ENCODE measurements at regions not wholly inside any gene's neighbourhood (a gene's known extent, or its start where the extent isn't known, plus 50 kb on each side); places are given as distances from the start of the nearest gene placed in this dataset.

DNA sequence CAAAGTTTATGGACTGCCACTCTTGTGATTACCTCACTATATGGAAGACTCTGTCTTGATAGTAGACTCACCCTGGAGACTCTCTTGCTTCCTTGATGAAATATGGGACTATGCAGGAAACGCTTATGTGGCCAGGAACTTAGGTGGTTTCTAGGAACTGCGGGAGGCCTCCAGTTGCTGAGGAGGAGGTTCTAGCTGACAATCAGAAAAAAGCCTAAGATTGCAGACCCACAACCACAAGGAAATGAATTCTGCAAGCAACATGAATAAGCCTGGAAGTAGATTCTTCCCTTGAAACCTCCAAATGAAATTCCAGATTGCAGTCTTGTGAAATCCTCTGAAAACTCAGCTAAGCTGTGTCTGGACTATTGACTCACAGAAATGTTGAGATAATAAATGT is 88.9 kb upstream of the COL11A1 start:
- Histone ChIP-seq H3K4me3 (no peak overlapping the region), H3K79me2 (ENCODE audit: control insufficient read depth, insufficient read depth, low read length) (no peaks in the 10 kb centered on the region), H2AFZ (ENCODE audit: control insufficient read depth, low read depth, low read length) (no peak overlapping the region), H3K4me1 (ENCODE audit: control insufficient read depth, insufficient read depth, low read length) (no peaks in the 10 kb centered on the region), H4K20me1 (ENCODE audit: control insufficient read depth, insufficient read depth) (no peaks in the 10 kb centered on the region), H3K9ac (ENCODE audit: control insufficient read depth, insufficient read depth, low read length) (no peak overlapping the region), H3K9me3 (replicated peaks; ENCODE audit: control insufficient read depth, insufficient read depth, low read length) (no peaks in the 10 kb centered on the region), H3K36me3 (ENCODE audit: control insufficient read depth in 2 of 2, insufficient read depth in 2 of 2, low read length in 1 of 2) (no peaks in the 10 kb centered on the region), H3K4me2 (ENCODE audit: control insufficient read depth, insufficient read depth) (no peak overlapping the region), H3K27ac (ENCODE audit: control insufficient read depth, insufficient read depth) (no peak overlapping the region), H3K27me3 (replicated peaks in 1 of 2; ENCODE audit: control insufficient read depth in 2 of 2, insufficient read depth in 2 of 2, low read length in 1 of 2) (no peaks in the 10 kb centered on the region)
- ChIA-PET SMC1A (ENCODE audit: uncharacterized antibody, unreplicated experiment) (no interaction called here), POLR2A (no interaction called here), CTCF (no interaction called here), RAD21 (ENCODE audit: unreplicated experiment) (no interaction called here)
- DNase-seq (ENCODE audit: low read depth, low spot score) (no peak), FAIRE-seq (no peak), ATAC-seq (no peak)
- in situ Hi-C loops (cut with MboI), result no loop called here
- 0% methylated on average over 2 of the region's 2 CpGs for WGBS (ENCODE audit: insufficient coverage, insufficient replicate concordance, low lambda C conversion rate, missing lambda C conversion rate)
- intact Hi-C loops (cut with micrococcal nuclease; ENCODE audit: unreplicated experiment), result no loop called here
- no peak for TF ChIP-seq NFYA (IDR thresholded peaks at IDR 0.05; ENCODE audit: borderline replicate concordance, low read depth, low read length)
- TF ChIP-seq, protein P1, sequence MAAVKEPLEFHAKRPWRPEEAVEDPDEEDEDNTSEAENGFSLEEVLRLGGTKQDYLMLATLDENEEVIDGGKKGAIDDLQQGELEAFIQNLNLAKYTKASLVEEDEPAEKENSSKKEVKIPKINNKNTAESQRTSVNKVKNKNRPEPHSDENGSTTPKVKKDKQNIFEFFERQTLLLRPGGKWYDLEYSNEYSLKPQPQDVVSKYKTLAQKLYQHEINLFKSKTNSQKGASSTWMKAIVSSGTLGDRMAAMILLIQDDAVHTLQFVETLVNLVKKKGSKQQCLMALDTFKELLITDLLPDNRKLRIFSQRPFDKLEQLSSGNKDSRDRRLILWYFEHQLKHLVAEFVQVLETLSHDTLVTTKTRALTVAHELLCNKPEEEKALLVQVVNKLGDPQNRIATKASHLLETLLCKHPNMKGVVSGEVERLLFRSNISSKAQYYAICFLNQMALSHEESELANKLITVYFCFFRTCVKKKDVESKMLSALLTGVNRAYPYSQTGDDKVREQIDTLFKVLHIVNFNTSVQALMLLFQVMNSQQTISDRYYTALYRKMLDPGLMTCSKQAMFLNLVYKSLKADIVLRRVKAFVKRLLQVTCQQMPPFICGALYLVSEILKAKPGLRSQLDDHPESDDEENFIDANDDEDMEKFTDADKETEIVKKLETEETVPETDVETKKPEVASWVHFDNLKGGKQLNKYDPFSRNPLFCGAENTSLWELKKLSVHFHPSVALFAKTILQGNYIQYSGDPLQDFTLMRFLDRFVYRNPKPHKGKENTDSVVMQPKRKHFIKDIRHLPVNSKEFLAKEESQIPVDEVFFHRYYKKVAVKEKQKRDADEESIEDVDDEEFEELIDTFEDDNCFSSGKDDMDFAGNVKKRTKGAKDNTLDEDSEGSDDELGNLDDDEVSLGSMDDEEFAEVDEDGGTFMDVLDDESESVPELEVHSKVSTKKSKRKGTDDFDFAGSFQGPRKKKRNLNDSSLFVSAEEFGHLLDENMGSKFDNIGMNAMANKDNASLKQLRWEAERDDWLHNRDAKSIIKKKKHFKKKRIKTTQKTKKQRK (IDR thresholded peaks at IDR 0.05; ENCODE audit: low read depth, low read length), result no peak
- no peak for TF ChIP-seq ESRRA (IDR thresholded peaks at IDR 0.05; ENCODE audit: low read length)
- TF ChIP-seq YBX1 (IDR thresholded peaks at IDR 0.05), result no peak
- no peak for TF ChIP-seq FOXM1 (IDR thresholded peaks at IDR 0.05; ENCODE audit: low read depth, low read length)
- no peak for TF ChIP-seq ZZZ3 (IDR thresholded peaks at IDR 0.05; ENCODE audit: control insufficient read depth, insufficient read length, low read depth)
- TF ChIP-seq STAT1 (conservative IDR thresholded peaks at IDR 0.05), result no peak
- TF ChIP-seq SIN3A (IDR thresholded peaks at IDR 0.05; ENCODE audit: low read depth, low read length), result no peak
- TF ChIP-seq TCF7 (IDR thresholded peaks at IDR 0.05; ENCODE audit: borderline replicate concordance), result no peak
- no peak for TF ChIP-seq MTA3 (IDR thresholded peaks at IDR 0.05; ENCODE audit: borderline replicate concordance, low read length)
- TF ChIP-seq IRF4 (IDR thresholded peaks at IDR 0.05; ENCODE audit: low read depth, low read length), result no peak
- TF ChIP-seq, protein P2, sequence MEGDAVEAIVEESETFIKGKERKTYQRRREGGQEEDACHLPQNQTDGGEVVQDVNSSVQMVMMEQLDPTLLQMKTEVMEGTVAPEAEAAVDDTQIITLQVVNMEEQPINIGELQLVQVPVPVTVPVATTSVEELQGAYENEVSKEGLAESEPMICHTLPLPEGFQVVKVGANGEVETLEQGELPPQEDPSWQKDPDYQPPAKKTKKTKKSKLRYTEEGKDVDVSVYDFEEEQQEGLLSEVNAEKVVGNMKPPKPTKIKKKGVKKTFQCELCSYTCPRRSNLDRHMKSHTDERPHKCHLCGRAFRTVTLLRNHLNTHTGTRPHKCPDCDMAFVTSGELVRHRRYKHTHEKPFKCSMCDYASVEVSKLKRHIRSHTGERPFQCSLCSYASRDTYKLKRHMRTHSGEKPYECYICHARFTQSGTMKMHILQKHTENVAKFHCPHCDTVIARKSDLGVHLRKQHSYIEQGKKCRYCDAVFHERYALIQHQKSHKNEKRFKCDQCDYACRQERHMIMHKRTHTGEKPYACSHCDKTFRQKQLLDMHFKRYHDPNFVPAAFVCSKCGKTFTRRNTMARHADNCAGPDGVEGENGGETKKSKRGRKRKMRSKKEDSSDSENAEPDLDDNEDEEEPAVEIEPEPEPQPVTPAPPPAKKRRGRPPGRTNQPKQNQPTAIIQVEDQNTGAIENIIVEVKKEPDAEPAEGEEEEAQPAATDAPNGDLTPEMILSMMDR (IDR thresholded peaks at IDR 0.05 in 2 of 3, conservative IDR thresholded peaks at IDR 0.05 in 1 of 3; ENCODE audit: control insufficient read depth in 2 of 3, extremely low read depth in 1 of 3, insufficient read depth in 1 of 3, low read depth in 3 of 3, low read length in 3 of 3), result no peak
- TF ChIP-seq NFYB (IDR thresholded peaks at IDR 0.05; ENCODE audit: insufficient read depth, low read depth, low read length), result no peak
- no peak for TF ChIP-seq SMC3 (IDR thresholded peaks at IDR 0.05; ENCODE audit: borderline replicate concordance, low read length)
- TF ChIP-seq, protein P3, sequence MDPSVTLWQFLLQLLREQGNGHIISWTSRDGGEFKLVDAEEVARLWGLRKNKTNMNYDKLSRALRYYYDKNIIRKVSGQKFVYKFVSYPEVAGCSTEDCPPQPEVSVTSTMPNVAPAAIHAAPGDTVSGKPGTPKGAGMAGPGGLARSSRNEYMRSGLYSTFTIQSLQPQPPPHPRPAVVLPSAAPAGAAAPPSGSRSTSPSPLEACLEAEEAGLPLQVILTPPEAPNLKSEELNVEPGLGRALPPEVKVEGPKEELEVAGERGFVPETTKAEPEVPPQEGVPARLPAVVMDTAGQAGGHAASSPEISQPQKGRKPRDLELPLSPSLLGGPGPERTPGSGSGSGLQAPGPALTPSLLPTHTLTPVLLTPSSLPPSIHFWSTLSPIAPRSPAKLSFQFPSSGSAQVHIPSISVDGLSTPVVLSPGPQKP (IDR thresholded peaks at IDR 0.05; ENCODE audit: low read depth, low read length), result no peak
- TF ChIP-seq, protein P4, sequence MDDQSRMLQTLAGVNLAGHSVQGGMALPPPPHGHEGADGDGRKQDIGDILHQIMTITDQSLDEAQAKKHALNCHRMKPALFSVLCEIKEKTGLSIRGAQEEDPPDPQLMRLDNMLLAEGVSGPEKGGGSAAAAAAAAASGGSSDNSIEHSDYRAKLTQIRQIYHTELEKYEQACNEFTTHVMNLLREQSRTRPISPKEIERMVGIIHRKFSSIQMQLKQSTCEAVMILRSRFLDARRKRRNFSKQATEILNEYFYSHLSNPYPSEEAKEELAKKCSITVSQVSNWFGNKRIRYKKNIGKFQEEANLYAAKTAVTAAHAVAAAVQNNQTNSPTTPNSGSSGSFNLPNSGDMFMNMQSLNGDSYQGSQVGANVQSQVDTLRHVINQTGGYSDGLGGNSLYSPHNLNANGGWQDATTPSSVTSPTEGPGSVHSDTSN (IDR thresholded peaks at IDR 0.05; ENCODE audit: insufficient replicate concordance, low read depth, low read length), result no peak
- TF ChIP-seq POLR2A (IDR thresholded peaks at IDR 0.05; ENCODE audit: low read depth, low read length), result no peak
- BruUV-seq (replicated peaks), result no TSS peak
